H1 (cell line): ENCODE measurements at regions not wholly inside any gene's neighbourhood (a gene's known extent, or its start where the extent isn't known, plus 50 kb on each side); places are given as distances from the start of the nearest gene placed in this dataset.

Source experiments
- CTCF ChIA-PET: fragments of 300-600 bp; sonication (Branson Sonifier 250); formaldehyde crosslinking; loops from one replicate; lab custom pipeline; 2021; ENCODE audit not compliant: partially characterized antibody; lab: Charles Lee
- POLR2A ChIA-PET: fragments of 300-600 bp; sonication (Branson Sonifier 250); formaldehyde crosslinking; loops from one replicate; lab custom pipeline; 2021; ENCODE audit warnings: inconsistent platforms; ENCODE audit not compliant: partially characterized antibody; lab: Charles Lee
- DNase-seq, 2 experiments: peaks; one replicate each; pipeline versions ENCODE4 v3.0.0 to v3.0.0-alpha.2; 2010 to 2022; ENCODE audit warnings: low spot score in 2 of 2, low read depth in 1 of 2, mixed read lengths in 1 of 2
- FAIRE-seq: peaks from 2 replicates; lab custom pipeline; 2011; peaks lifted over from hg19 to GRCh38; lab: Jason Lieb, UNC
- H2AFZ ChIP-seq: 2 replicates; pipeline ENCODE4 v1.8.1; 2012; ENCODE audit warnings: low read length, inconsistent platforms
- H2AK5ac ChIP-seq: 2 replicates; pipeline ENCODE4 v1.6.1; 2013; ENCODE audit warnings: low read depth, low read length
- H2BK120ac ChIP-seq: replicated peaks from 2 replicates; pipeline ENCODE3; 2013; ENCODE audit warnings: low read depth, low read length, inconsistent platforms
- H2BK12ac ChIP-seq: 2 replicates; pipeline ENCODE4 v1.6.1; 2013; ENCODE audit warnings: low read depth, low read length
- H2BK15ac ChIP-seq: 2 replicates; pipeline ENCODE4 v1.6.1; 2013; ENCODE audit warnings: low read length
- H2BK20ac ChIP-seq: 2 replicates; pipeline ENCODE4 v1.6.1; 2013; ENCODE audit warnings: low read length
- H2BK5ac ChIP-seq: 2 replicates; pipeline ENCODE4 v1.6.1; 2013; ENCODE audit warnings: low read depth, low read length
- H3K14ac ChIP-seq: 2 replicates; pipeline ENCODE4 v1.6.1; 2013; ENCODE audit warnings: inconsistent platforms; ENCODE audit not compliant: insufficient read length
- H3K18ac ChIP-seq: 2 replicates; pipeline ENCODE4 v1.6.1; 2013; ENCODE audit warnings: low read length; ENCODE audit errors: extremely low read depth
- H3K23ac ChIP-seq: 2 replicates; pipeline ENCODE4 v1.6.1; 2013; ENCODE audit warnings: inconsistent platforms; ENCODE audit not compliant: insufficient read length
- H3K23me2 ChIP-seq: 2 replicates; pipeline ENCODE4 v1.6.1; 2013; ENCODE audit warnings: low read depth, low read length
- H3K27ac ChIP-seq: 2 replicates; pipeline ENCODE4 v1.6.1; 2011; ENCODE audit warnings: low read depth, low read length, inconsistent platforms
- H3K27me3 ChIP-seq, 4 experiments: replicated peaks in 1 of 4; 1 replicate in 1 of 4; 2 replicates in 3 of 4; pipeline versions ENCODE4 v1.6.1 to v1.8.1; 2011 to 2013; ENCODE audit warnings: low read length in 3 of 4, mild to moderate bottlenecking in 3 of 4, inconsistent platforms in 2 of 4, mixed read lengths in 2 of 4, moderate library complexity in 1 of 4; ENCODE audit not compliant: control insufficient read depth in 3 of 4, insufficient read depth in 3 of 4; ENCODE audit errors: extremely low read depth in 1 of 4
- H3K36me3 ChIP-seq, 4 experiments: 2 replicates each; pipeline versions ENCODE4 v1.6.1 to v1.8.1; 2011 to 2013; ENCODE audit warnings: mild to moderate bottlenecking in 4 of 4, low read length in 3 of 4, moderate library complexity in 2 of 4, control low read depth in 1 of 4, inconsistent platforms in 1 of 4; ENCODE audit not compliant: insufficient read depth in 4 of 4, control insufficient read depth in 2 of 4
- H3K4ac ChIP-seq: replicated peaks from 2 replicates; pipeline ENCODE3; 2013; ENCODE audit warnings: low read length, low read depth, mixed read lengths, inconsistent platforms; ENCODE audit not compliant: insufficient read length
- H3K4me1 ChIP-seq, 4 experiments: replicated peaks in 1 of 4; 1 replicate in 1 of 4; 2 replicates in 3 of 4; pipeline versions ENCODE4 v1.6.1 to v1.8.1; 2011 to 2013; ENCODE audit warnings: low read length in 3 of 4, inconsistent platforms in 2 of 4, mixed read lengths in 1 of 4; ENCODE audit not compliant: insufficient read depth in 4 of 4, control insufficient read depth in 3 of 4
- H3K4me2 ChIP-seq, 2 experiments: 2 replicates each; pipeline versions ENCODE4 v1.6.1 to v1.8.1; 2011 to 2013; ENCODE audit warnings: low read depth in 2 of 2, low read length in 2 of 2, control low read depth in 1 of 2, inconsistent platforms in 1 of 2, mild to moderate bottlenecking in 1 of 2; ENCODE audit not compliant: insufficient read depth in 1 of 2
- H3K4me3 ChIP-seq, 4 experiments: fragments of 200-600, 300-600 bp in 1 of 4; sonication (generic), shearing (Covaris generic), sonication (Bioruptor Twin) in 1 of 4; 2 replicates each; pipeline versions ENCODE4 v1.5.1 to v1.8.1; 2011 to 2016; ENCODE audit warnings: low read length in 4 of 4, low read depth in 3 of 4, control low read depth in 2 of 4, inconsistent platforms in 2 of 4, mild to moderate bottlenecking in 2 of 4, mixed read lengths in 1 of 4, moderate library complexity in 1 of 4; ENCODE audit not compliant: insufficient read depth in 2 of 4; ENCODE audit errors: extremely low read depth in 1 of 4
- H3K56ac ChIP-seq: replicated peaks from 2 replicates; pipeline ENCODE3; 2013; ENCODE audit warnings: low read depth, mild to moderate bottlenecking, mixed read lengths, low read length, inconsistent platforms; ENCODE audit not compliant: insufficient read length
- H3K79me1 ChIP-seq: 2 replicates; pipeline ENCODE4 v1.6.1; 2013; ENCODE audit warnings: low read depth, low read length, control low read depth
- H3K79me2 ChIP-seq, 2 experiments: 2 replicates each; pipeline versions ENCODE4 v1.6.1 to v1.8.1; 2012 to 2013; ENCODE audit warnings: low read length in 2 of 2, mild to moderate bottlenecking in 2 of 2, inconsistent platforms in 1 of 2; ENCODE audit not compliant: insufficient read depth in 2 of 2, control insufficient read depth in 1 of 2
- H3K9ac ChIP-seq, 4 experiments: replicated peaks in 1 of 4; 1 replicate in 1 of 4; 2 replicates in 3 of 4; pipeline versions ENCODE4 v1.6.1 to v1.8.1; 2011 to 2013; ENCODE audit warnings: low read depth in 3 of 4, low read length in 3 of 4, control low read depth in 2 of 4, mild to moderate bottlenecking in 2 of 4, moderate library complexity in 2 of 4, inconsistent platforms in 1 of 4; ENCODE audit errors: extremely low read depth in 1 of 4
- H3K9me3 ChIP-seq, 2 experiments: 2 replicates each; pipeline versions ENCODE4 v1.6.1 to v1.8.1; 2012 to 2013; ENCODE audit warnings: mild to moderate bottlenecking in 2 of 2, moderate library complexity in 2 of 2, control low read depth in 1 of 2, inconsistent platforms in 1 of 2, low read depth in 1 of 2, low read length in 1 of 2, mixed read lengths in 1 of 2; ENCODE audit not compliant: insufficient read depth in 2 of 2
- H4K20me1 ChIP-seq, 2 experiments: replicated peaks in 1 of 2; 2 replicates each; pipeline versions ENCODE3 to v1.8.1; 2011 to 2013; ENCODE audit warnings: inconsistent platforms in 2 of 2, low read length in 2 of 2, mild to moderate bottlenecking in 1 of 2; ENCODE audit not compliant: insufficient read depth in 2 of 2, control insufficient read depth in 1 of 2
- H4K5ac ChIP-seq: 2 replicates; pipeline ENCODE4 v1.6.1; 2013; ENCODE audit warnings: low read length, low read depth, mixed read lengths, inconsistent platforms; ENCODE audit not compliant: insufficient read length
- H4K8ac ChIP-seq: 2 replicates; pipeline ENCODE4 v1.8.0; 2013; ENCODE audit warnings: mild to moderate bottlenecking, moderate library complexity, low read length, inconsistent platforms; ENCODE audit not compliant: insufficient read depth; ENCODE audit errors: extremely low read depth
- H4K91ac ChIP-seq: replicated peaks from 2 replicates; pipeline ENCODE3; 2013; ENCODE audit warnings: low read length, mixed read lengths, inconsistent platforms; ENCODE audit not compliant: insufficient read length
- BCL11A ChIP-seq, 2 experiments: IDR thresholded peaks; one replicate each; pipeline ENCODE4 v1.6.1; 2011; ENCODE audit warnings: low read depth in 2 of 2, low read length in 2 of 2, mild to moderate bottlenecking in 2 of 2
- YY1 ChIP-seq: IDR thresholded peaks from 2 replicates; pipeline ENCODE4 v1.6.1; 2011; ENCODE audit warnings: low read depth, mild to moderate bottlenecking, low read length
- WGBS, 2 experiments: shearing (Covaris generic) in 1 of 2; methylation state at CpG; one replicate each; pipeline versions ENCODE4 v1.1.6 to v1.1.7; 2013 to 2015; ENCODE audit warnings: low lambda C conversion rate in 2 of 2, mixed read lengths in 2 of 2, inconsistent platforms in 1 of 2, low coverage in 1 of 2, missing lambda C conversion rate in 1 of 2; ENCODE audit not compliant: insufficient replicate concordance in 2 of 2, insufficient coverage in 1 of 2, insufficient read length in 1 of 2; ENCODE audit errors: extremely low coverage in 1 of 2, missing lambda C conversion rate in 1 of 2; 5-methylcytosine and 5-hydroxymethylcytosine counted together

DNA sequence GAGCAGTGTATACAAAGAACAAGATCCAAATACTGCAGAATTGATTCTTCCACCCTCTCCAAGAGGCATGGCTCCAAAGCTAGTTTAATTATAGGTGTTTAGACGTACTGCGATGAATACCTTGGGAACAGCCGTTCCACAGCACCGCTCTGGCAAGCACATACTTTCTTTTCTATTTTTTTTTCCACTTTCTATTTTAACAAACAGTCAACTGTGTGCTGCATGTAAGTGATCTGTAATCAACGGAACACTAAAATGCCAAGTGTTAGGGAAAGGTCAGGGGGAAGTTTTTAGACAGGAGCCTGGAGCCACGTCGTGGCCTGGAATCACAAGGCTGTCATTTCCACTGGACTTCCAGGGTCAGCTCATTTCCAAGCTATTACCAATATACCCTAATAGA, 486.4 kb upstream of the DAB1 start:
- Histone ChIP-seq H2AK5ac (no peak overlapping the region), H2AFZ (no peak overlapping the region), H3K9me3 (no peaks in the 10 kb centered on the region), H3K36me3 (no peaks in the 10 kb centered on the region), H2BK12ac (no peak overlapping the region), H3K4me3 (no peak overlapping the region), H4K5ac (no peak overlapping the region), H2BK15ac (no peak overlapping the region), H3K14ac (no peak overlapping the region), H4K8ac (no peak overlapping the region), H2BK5ac (no peak overlapping the region), H3K18ac (no peak overlapping the region), H3K56ac (no peak overlapping the region), H3K23ac (no peak overlapping the region), H3K4ac (no peak overlapping the region), H2BK20ac (no peak overlapping the region), H3K23me2 (no peaks in the 10 kb centered on the region), H4K91ac (no peak overlapping the region), H3K9ac (no peak overlapping the region), H3K27ac (no peak overlapping the region), H3K27me3 (peaks cover 0 to 3% (median 0%) of the 10 kb centered on the region in 4 experiments; a peak in 1 of 7 replicates), H3K4me1 (0 out of 7 replicates have a peak, but pooled peaks cover 0 to 2% (median 0%) of the 10 kb centered on the region in 4 experiments), H3K79me2 (no peaks in the 10 kb centered on the region), H3K4me2 (no peak overlapping the region), H2BK120ac (no peak overlapping the region), H4K20me1 (peaks cover 0 to 1% of the 10 kb centered on the region in 2 experiments), H3K79me1 (no peaks in the 10 kb centered on the region)
- WGBS, 2 experiments = 89% methylated on average over 7 of the region's 7 CpGs; no CpG with 5 or more reads in 1 of the 2 experiments
- DNase-seq (no peak), FAIRE-seq (no peak)
- ChIA-PET CTCF (no interaction called here), POLR2A (no interaction called here)
- TF ChIP-seq BCL11A (IDR thresholded peaks at IDR 0.05; ENCODE audit: low read depth in 2 of 2, low read length in 2 of 2) (no peak), YY1 (no peak)
